HepG2 (cell line): ENCODE measurements at regions not wholly inside any gene's neighbourhood (a gene's known extent, or its start where the extent isn't known, plus 50 kb on each side); places are given as distances from the start of the nearest gene placed in this dataset.

Source experiments
- ATAC-seq: fragments of 200-7000 bp; cut with Tn5 transposase; 3 replicates; pipeline ENCODE4 v1.9.1; 2020; ENCODE audit warnings: mild to moderate bottlenecking, moderate library complexity
- BruUV-seq: library from RNA; stranded (reverse); fragments of 400-500 nt; replicated peaks from 2 replicates; lab custom pipeline; 2021; lab: Mats Ljungman, UMichigan
- CTCF ChIA-PET: fragments of 300-600 bp; formaldehyde crosslinking; extraction: SDS; loops from one replicate; lab custom pipeline; 2021; ENCODE audit warnings: low total read pairs, inconsistent platforms, low intra/inter-chr PET ratio; lab: Yijun Ruan, JAX
- POLR2A ChIA-PET: fragments of 350-600 bp; sonication (Branson Sonifier 250); formaldehyde crosslinking; loops from one replicate; lab custom pipeline; 2020; ENCODE audit warnings: antibody characterized with exemption, inconsistent platforms; lab: Yijun Ruan, JAX
- DNase-seq: peaks from one replicate; pipeline ENCODE4 v3.0.0-alpha.2; 2015; ENCODE audit warnings: low spot score
- FAIRE-seq: peaks from 3 replicates; lab custom pipeline; 2011; peaks lifted over from hg19 to GRCh38; lab: Jason Lieb, UNC
- H2AFZ ChIP-seq: one replicate; pipeline ENCODE4 v1.6.1; 2011; ENCODE audit warnings: low read length, inconsistent platforms
- H3K27ac ChIP-seq: fragments of 300-600 bp; 3 replicates; pipeline ENCODE4 v1.8.0; 2011; ENCODE audit warnings: mixed run types, mild to moderate bottlenecking, mixed read lengths, low read length, inconsistent platforms; ENCODE audit not compliant: insufficient read depth; ENCODE audit errors: extremely low read length
- H3K27me3 ChIP-seq, 2 experiments: fragments of 200-600 bp in 1 of 2; 2 replicates in 1 of 2; 3 replicates in 1 of 2; pipeline versions ENCODE4 v1.6.0 to v1.8.0; 2011; ENCODE audit warnings: low read length in 2 of 2, mild to moderate bottlenecking in 2 of 2, moderate library complexity in 2 of 2, inconsistent platforms in 1 of 2; ENCODE audit not compliant: insufficient read depth in 2 of 2, control insufficient read depth in 1 of 2
- H3K36me3 ChIP-seq, 2 experiments: fragments of 200-600 bp in 1 of 2; replicated peaks in 1 of 2; 2 replicates in 1 of 2; 3 replicates in 1 of 2; pipeline versions ENCODE4 v1.5.1 to v1.8.0; 2011; ENCODE audit warnings: low read length in 2 of 2, inconsistent platforms in 1 of 2; ENCODE audit not compliant: insufficient read depth in 2 of 2, control insufficient read depth in 1 of 2
- H3K4me1 ChIP-seq: 2 replicates; pipeline ENCODE4 v1.5.1; 2012; ENCODE audit warnings: low read length, inconsistent platforms; ENCODE audit not compliant: insufficient read depth
- H3K4me2 ChIP-seq: 2 replicates; pipeline ENCODE4 v1.6.0; 2011; ENCODE audit warnings: low read depth, low read length, inconsistent platforms
- H3K4me3 ChIP-seq, 3 experiments: fragments of 200-600 bp in 1 of 3; sonication (generic), shearing (Covaris generic) in 1 of 3; replicated peaks in 1 of 3; 2 replicates each; pipeline ENCODE4 v1.5.1; 2011 to 2016; ENCODE audit warnings: low read length in 3 of 3, inconsistent platforms in 2 of 3, low read depth in 2 of 3, mild to moderate bottlenecking in 2 of 3, control low read depth in 1 of 3, mixed read lengths in 1 of 3; ENCODE audit not compliant: insufficient read depth in 1 of 3
- H3K79me2 ChIP-seq: one replicate; pipeline ENCODE4 v1.6.1; 2011; ENCODE audit warnings: low read length, inconsistent platforms; ENCODE audit not compliant: insufficient read depth
- H3K9ac ChIP-seq: 2 replicates; pipeline ENCODE4 v1.6.0; 2011; ENCODE audit warnings: mild to moderate bottlenecking, low read depth, low read length, inconsistent platforms; ENCODE audit not compliant: insufficient read depth
- H3K9me3 ChIP-seq: 2 replicates; pipeline ENCODE4 v1.5.1; 2012; ENCODE audit warnings: mild to moderate bottlenecking, low read length
- H4K20me1 ChIP-seq: 2 replicates; pipeline ENCODE4 v1.6.0; 2011; ENCODE audit warnings: inconsistent platforms, mild to moderate bottlenecking, low read length, moderate library complexity; ENCODE audit not compliant: insufficient read depth
- ATRX ChIP-seq: sonication (generic); formaldehyde crosslinking; IDR thresholded peaks from 2 replicates; pipeline ENCODE4 v1.4.0; 2020; ENCODE audit warnings: missing genetic modification reagents, borderline replicate concordance
- JUN ChIP-seq: sonication (generic); formaldehyde crosslinking; IDR thresholded peaks from 2 replicates; pipeline ENCODE4 v1.4.0; 2020; ENCODE audit warnings: mild to moderate bottlenecking, missing genetic modification reagents
- SNAPC5 ChIP-seq: sonication (generic); formaldehyde crosslinking; IDR thresholded peaks from 2 replicates; pipeline ENCODE4 v1.8.1; 2023; ENCODE audit warnings: mild to moderate bottlenecking, missing genetic modification reagents, borderline replicate concordance
- TRIM24 ChIP-seq: sonication (generic); formaldehyde crosslinking; IDR thresholded peaks from 2 replicates; pipeline ENCODE4 v1.8.0; 2022; ENCODE audit warnings: mild to moderate bottlenecking, missing genetic modification reagents
- ZNF101 ChIP-seq: sonication (generic); formaldehyde crosslinking; IDR thresholded peaks from 2 replicates; pipeline ENCODE4 v1.4.0; 2020; ENCODE audit warnings: mild to moderate bottlenecking, low read depth, missing genetic modification reagents, borderline replicate concordance
- ZNF737 ChIP-seq: sonication (generic); formaldehyde crosslinking; IDR thresholded peaks from 2 replicates; pipeline ENCODE4 v1.5.0; 2020; ENCODE audit warnings: missing genetic modification reagents, mild to moderate bottlenecking, borderline replicate concordance
- WGBS: methylation state at CpG from one replicate; pipeline ENCODE4 v1.1.6; 2017; ENCODE audit warnings: low lambda C conversion rate; 5-methylcytosine and 5-hydroxymethylcytosine counted together
- in situ Hi-C: cut with HindIII; loops from 2 replicates; pipeline ENCODE4 v1.10.0; 2017; ENCODE audit warnings: low pct_unique_long_range_greater_than_20kb; ENCODE audit not compliant: extremely low pct_ligation_motif_present
- intact Hi-C: fragments of 100-400 bp; cut with micrococcal nuclease; formaldehyde crosslinking; loops from one replicate; pipeline ENCODE4 v1.10.0; 2022; ENCODE audit not compliant: unreplicated experiment

GRCh38 chr7:136173874-136174273 is 196.7 kb upstream of the MTPN start:
- no TSS peak for BruUV-seq

GRCh38 chr7:136171233-136171632 is 194.1 kb upstream of the MTPN start:
- Histone ChIP-seq H3K9ac (no peak overlapping the region), H3K4me3 (no peak overlapping the region), H4K20me1 (no peaks in the 10 kb centered on the region), H3K27ac (no peak overlapping the region), H2AFZ (no peak overlapping the region), H3K9me3 (no peaks in the 10 kb centered on the region), H3K36me3 (no peaks in the 10 kb centered on the region), H3K4me1 (no peaks in the 10 kb centered on the region), H3K4me2 (no peak overlapping the region), H3K79me2 (no peaks in the 10 kb centered on the region), H3K27me3 (no peaks in the 10 kb centered on the region)
- FAIRE-seq (no peak), ATAC-seq (no peak), DNase-seq (no peak)
- in situ Hi-C loops (no loop called here), intact Hi-C loops (no loop called here)
- no TSS peak for BruUV-seq
- CTCF ChIA-PET: no interaction called here
- no peak for TF ChIP-seq SNAPC5
- TF ChIP-seq TRIM24 (CRISPR knock-in tag): no peak
- no peak for TF ChIP-seq JUN
- TF ChIP-seq ATRX (CRISPR knock-in tag): no peak
- no peak for TF ChIP-seq ZNF737 (CRISPR knock-in tag)
- POLR2A ChIA-PET: no interaction called here

More at GRCh38 chr7:136173874-136174273, 196.7 kb upstream of the MTPN start:
- POLR2A ChIA-PET: no interaction called here
- Histone ChIP-seq H3K27me3 (no peaks in the 10 kb centered on the region), H3K9me3 (no peaks in the 10 kb centered on the region), H3K27ac (no peak overlapping the region), H2AFZ (no peak overlapping the region), H3K79me2 (no peaks in the 10 kb centered on the region), H3K4me3 (no peak overlapping the region), H3K36me3 (no peaks in the 10 kb centered on the region), H3K9ac (no peak overlapping the region), H3K4me1 (no peaks in the 10 kb centered on the region), H4K20me1 (no peaks in the 10 kb centered on the region), H3K4me2 (no peak overlapping the region)
- 8% methylated on average over 5 of the region's 5 CpGs for WGBS
- FAIRE-seq (no peak), ATAC-seq (no peak), DNase-seq (no peak)
- intact Hi-C loops (no loop called here), in situ Hi-C loops (no loop called here)
- no peak for TF ChIP-seq ZNF101
- CTCF ChIA-PET: no interaction called here
